EL (cell line): ENCODE measurements at regions not wholly inside any gene's neighbourhood (a gene's known extent, or its start where the extent isn't known, plus 50 kb on each side); places are given as distances from the start of the nearest gene placed in this dataset.

ENCODE experiments used
- DNase-seq: peaks from one replicate; pipeline ENCODE4 v3.0.0-alpha.2; 2016

DNA sequence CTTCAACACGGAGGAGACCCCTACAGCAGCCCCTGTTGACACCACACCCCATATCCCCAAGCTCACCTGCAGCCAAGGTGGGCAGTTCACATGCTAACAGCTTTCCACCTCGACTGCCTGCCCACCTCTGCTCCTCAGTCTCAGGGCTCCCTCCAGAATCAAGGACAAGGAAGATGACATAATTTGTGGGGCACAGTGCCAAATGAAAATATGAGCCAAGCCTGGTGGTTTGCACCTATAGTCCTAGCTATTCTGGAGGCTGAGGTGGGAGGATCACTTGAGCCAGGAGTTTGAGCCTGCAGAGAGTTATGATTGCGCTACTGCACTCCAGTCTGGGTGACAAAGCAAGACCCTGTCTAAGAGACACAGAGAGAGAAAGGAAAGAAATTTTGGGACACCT lies 516.3 kb downstream of the BCOR start:
- no peak for DNase-seq

DNA sequence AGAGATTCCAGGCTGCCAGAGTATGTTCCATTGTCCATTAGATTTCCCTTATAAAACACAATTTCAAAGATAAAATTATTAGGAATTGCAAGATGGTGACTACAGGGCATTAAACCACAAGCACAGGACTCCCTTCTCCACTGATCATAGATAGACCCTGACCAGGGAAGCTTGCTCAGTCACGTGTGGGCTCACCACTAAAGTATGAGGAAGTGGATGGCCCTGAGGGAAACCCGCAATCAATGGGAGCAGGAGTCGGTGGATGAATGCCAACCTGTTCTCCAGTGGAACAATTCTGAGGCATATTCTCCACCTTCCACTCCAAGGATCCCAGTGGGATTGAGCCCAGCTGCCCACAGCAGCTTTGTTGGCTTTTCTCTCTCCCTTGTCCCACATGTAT lies 515.7 kb downstream of the BCOR start:
- peak; percentile 72 for DNase-seq

DNA sequence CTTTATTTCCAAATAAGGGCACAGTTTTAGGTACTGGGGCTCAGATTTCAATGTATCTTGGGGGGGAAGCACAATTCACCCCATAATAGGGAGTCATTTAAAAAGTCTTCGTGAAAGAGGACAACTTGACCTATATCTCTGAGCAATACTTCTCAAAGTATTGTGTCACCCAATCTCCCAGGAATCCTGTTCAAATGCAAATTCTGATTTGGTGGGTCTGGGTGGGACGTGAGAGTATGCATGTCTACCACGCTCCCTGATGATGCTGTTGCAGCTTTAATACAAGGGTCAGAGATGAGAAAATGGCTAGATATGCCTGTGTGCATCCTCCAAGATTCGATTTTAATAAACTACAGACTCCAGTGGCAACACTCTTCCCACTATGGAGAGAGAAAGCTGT lies 514.8 kb downstream of the BCOR start:
- DNase-seq = no peak

DNA sequence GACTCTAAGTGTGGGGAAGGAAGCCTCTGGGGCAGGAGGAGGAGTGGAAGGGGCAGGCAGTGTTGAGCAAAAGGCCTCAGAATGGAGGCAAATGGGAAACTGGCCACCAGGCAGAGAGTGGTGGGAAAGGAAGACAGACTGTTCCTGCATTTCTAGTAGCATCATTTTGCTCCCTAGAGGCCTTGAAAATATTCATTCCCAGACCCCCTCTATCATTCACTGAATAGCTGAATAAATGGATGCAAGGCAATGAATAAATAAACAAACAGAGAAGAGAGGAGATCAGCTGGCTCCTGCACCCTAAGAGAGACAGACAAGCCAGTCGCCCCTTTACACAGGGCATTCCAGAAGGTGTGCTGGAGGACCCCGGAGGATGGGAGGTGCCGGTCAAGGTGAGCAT lies 511.9 kb downstream of the BCOR start:
- DNase-seq = no peak

DNA sequence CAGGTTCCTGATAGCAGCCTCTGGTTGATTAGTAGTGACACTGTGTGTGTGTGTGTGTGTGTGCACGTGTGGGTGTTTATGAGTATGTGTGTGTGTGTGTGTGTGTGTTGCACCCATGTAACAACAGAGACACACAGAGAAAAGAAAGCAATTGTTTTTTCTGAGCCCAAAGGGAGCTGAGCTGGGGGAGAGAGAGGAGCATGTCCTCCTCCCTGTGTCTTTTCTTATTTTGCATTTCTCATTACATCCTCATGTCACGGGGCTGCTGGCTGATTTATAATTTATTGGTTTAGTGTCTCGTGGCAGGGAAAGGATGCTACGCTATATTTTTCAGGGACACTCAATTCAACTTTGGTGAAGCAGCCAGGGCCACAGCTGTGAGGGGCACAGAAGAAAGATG lies 511.4 kb downstream of the BCOR start:
- DNase-seq = no peak

DNA sequence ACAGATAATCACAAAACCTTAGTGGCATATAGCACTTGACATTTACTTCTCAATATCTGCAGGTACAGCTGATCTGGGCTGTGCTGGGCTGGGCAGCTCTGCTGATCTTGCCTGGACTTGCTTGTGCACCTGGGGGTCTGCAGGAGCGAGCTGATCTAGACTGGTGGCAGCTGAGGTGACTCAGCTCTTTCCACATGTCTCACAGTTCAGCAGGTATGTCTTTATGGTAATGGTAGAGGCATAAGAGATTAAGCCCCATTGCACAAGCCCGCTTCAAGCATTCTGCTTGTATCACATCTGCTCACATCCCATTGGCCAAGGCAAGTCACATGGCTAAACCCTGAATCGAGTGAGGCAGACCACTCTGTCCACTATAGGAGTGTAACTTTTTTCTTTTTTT lies 506.7 kb downstream of the BCOR start:
- DNase-seq = no peak

DNA sequence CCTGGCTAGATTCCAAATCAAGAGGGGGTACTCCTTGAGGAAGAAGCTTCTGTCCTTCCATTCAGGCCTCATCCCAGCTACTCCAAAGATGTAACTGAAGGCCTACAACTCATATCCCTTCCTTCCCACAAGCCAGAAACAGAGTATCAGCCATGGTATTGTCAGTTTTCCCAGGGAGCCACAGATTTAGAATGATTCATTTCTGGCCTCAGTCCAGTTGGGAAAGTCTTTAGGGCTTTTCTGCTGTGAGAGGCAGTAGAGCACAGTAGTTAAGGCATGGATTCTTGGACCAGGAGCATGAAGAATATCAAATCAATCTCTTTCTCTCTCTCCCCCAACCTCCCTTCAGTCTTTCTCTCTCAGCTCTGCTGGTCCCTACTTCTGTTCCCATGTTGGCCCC lies 505.0 kb downstream of the BCOR start:
- DNase-seq = peak; percentile 9

DNA sequence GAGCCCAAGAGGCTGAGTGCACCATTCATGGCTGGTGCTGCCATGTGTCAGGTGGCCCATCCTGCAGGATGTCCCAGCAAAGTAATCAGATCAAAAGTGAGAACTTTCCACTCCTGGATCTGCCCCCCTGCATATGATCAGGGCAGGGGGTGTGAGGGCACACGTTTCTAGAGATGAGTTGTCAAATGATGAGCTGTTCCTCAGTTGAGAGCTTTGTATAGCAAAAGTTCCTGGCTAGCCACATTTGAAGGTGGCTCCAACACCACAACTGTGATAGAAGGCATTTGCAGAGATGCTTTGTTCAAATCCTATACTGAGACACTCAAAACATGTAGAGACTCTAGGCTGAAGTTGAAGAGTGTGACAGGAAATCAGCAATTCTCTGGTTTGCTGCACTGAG lies 501.8 kb downstream of the BCOR start:
- DNase-seq = no peak

DNA sequence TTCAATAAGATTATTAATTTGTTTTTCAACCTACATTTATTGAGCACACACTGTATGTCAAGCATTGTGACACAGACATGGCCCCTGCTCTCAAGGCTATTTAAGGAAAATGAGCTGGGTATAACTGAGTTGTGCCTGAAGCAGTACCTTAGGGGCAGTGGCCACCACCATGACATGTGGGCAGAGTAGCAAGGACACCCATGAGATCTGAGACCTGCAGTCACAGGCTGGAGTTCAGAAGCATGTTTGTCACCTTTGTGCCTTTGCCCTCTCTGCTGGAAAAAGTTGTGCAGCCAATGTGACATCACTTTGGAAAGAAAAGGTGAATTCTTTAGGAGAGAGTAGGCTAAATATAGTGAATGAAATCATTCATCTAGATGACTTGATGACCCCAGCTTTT lies 501.3 kb downstream of the BCOR start:
- DNase-seq = no peak

DNA sequence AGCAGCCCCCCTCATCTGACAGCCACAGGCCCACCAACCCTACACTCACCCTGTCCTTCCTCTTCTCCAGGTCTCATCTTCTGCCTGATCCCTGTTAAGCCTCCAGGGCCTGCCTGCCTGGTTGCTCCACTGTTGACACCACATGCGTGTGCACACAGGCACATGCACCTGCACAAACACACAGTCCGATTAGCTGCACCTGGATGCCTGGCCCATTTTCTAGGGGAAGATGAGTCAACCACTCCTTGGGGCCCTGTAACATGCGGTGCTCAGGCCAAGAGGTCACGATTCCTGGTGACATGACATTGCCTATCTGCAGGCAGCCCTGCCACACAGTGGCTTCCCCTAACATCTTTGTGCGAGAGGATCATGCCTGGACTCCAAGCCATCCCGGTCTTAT lies 498.4 kb downstream of the BCOR start:
- DNase-seq = no peak

DNA sequence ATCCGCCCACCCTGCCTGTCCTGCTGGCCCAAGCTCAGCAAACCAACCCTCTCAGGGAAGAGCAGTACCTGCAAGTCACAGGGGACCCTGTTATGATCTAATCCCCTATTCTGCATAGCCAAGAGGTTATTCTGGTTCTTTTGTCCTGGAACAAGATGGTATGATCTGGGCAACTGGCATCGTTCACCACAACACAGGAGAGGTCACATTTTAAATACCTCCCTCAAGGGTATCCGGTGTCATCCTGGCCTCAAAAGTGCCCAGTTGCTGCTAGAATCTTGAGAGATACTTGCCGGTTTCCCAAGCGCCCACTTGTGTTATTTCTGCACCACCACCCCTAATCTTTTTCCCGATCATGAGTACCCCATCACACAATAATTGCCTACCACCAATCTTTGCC lies 497.5 kb downstream of the BCOR start:
- no peak for DNase-seq

DNA sequence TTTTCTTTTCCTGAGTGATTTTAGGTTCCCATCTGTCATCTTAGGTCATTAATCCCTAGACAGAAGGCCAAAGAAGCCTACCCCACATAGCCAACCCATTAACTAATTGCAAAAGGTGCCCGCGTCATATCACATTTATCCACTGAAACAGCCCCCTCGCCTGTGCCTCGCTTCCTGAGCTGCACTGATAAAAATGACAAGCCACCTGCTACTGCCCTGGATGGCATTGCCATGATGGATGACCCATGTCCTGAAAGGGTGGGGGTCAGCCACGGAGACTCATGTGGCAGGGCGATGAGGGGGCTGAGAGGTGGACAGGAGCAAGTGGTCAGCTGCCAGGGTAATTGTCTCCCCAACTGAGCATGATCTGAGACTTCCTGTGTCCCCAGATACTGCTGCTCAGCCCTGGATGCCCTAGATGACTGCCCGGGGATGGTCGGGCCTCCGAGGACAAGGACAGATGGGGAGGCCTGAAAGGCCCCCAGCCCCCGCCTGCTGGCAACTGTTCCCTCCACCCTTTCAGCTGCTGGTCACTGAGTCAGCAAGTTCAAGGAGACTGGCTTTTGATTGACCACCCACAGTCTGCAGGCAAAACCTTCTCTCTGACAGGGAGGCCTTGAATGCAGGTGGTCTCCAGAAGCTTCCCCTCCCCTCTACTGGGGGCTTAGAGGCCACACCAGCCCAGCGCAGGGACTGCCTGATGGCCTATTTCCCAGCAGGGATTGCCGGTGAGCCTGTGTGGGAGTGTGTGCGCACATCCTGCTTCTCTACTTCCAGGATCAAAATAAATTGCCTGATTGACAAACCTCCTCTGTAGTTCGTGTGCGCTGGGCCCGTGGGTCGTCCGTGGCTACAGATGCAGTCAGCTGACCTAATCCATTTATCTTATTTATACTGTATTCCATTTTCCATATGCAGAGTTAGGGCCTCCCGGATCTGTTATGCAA lies 496.3 kb downstream of the BCOR start:
- DNase-seq = no peak

DNA sequence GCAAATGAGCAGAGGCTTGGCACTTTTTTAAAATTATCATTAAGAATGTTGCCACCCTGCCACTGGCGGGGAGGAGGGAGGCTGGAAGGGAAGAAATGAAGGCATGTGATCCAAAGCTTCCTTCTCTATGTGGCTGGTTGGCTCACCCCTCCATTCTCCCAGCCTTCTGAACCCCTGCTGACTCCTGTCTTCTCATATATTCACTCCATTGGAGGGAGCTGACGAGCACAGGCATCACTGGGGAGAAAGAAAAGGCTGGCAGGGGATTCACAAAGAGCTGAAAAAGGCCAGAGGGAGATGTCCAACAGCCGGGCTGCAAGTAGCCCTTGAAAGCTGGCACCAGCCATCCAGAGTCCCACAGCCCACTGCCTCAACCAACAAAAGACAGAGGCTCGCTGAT lies 495.6 kb downstream of the BCOR start:
- DNase-seq = no peak

DNA sequence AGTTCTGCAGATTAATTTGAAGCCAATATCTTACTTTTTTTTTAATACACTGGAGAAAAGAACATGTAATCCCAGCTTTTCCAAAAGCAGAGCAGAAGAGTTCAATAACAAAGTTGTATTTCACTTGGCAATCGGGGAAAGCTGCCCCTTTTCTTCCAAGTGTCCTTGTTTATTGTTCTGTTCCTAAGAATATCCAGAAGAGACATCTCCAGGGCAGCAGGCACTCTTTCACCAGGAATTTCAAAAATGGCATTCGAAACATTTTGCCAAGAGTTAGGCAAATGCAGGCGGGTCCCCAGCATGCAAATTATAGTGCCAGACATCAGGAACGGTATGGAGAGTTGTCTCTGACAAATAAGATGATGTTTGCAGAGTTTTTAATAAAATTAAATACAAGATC lies 494.5 kb downstream of the BCOR start:
- DNase-seq = no peak

DNA sequence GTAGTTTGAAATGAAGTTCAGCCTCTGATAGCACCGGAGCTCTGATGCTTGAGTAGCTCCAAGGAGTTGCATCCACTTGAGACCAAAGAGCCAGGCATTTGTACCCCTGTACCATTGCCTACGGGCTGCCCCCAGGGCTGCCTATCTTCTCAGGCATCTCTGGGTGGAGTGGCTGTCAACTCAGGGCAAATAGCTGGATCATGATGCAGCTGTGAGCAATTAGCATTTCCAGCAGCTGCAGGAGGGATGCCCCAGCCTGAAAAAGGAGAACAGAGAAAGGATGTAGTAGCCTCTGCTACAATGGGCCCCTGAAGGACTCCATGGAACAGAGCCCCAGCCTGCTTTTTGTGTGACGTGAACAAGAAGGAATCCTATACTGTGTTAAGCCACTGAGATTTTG lies 492.6 kb downstream of the BCOR start:
- peak; percentile 0 for DNase-seq

DNA sequence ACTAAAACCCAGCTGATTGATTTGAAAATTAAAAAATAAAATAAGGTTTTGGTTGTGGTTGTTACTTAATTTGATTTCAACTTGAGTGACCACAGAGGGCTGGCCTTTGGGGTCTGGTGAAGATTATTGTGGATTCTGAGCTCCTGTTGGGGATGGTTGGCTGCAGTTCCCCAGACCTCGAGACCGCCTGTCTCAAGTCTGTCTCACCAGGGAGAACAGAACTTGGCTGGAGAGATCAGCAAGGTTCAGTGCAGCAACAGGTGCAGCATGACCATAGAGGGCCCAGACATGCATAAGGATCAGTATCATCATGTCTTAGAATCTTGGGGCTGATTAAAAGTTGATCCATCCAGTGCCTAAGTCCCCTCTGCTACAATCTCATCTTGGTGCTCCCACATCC lies 491.9 kb downstream of the BCOR start:
- DNase-seq = no peak

DNA sequence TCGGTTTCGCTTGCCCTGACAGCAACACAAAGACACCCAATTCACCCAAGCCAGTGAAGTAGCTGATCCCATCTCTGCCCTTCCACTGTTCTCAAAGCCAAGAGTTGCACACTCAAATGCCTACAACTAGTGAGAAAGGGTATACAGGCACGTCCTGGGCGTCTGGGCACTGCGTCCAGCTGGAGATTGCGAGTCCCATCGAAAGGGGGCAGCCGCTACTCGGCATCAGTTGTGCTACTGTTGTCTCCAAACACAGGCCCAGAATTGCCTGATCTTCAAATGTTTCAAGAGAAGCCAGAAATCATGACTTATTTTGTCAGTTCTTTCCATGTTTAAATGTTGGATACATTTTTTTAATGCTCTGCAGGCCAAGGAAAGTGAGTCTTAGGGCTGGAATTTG lies 487.8 kb downstream of the BCOR start:
- no peak for DNase-seq

DNA sequence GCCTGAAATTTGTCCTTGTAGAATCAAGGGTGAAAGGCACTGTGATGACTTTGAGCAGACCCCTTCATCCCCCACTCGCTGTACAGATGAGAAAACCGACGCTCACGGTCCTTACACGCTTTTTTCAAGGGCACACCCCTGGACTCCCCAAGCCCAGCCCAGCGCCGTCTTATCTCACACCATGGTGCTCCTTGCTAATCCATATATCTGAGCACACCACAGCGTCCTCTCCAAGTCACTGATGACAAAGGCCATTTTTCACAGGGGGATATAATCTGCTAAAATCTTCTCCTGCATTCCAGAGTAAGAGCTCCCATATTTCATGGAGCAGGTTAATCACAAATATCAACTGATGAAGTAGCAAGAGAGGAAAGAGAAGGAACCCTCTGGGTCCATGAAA lies 486.3 kb downstream of the BCOR start:
- no peak for DNase-seq

DNA sequence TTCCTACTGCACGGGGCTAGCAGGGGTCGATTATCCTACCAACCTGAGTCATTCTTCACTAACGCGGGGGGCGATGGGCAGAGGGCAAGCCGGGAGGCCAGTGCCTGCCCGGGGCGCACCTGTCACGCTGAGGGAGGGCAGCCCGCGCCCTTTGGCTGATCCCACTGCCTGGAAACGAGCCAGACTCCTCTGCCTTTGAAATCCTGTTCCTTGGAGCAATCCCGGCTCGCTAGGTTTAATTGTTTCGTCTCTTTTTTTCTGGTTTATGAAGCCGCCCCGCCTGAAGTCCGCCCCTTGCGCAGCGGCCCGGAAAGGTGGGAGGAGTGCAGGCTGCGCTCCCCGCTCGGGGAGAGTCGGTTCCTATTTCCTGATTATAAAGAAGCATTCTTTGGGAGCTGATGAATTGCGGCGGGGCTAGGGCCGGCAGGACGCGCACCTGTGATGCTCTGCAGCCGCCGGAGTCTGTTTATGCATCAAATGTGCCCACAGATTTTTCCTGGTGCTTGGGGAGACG lies 484.2 kb downstream of the BCOR start:
- no peak for DNase-seq

DNA sequence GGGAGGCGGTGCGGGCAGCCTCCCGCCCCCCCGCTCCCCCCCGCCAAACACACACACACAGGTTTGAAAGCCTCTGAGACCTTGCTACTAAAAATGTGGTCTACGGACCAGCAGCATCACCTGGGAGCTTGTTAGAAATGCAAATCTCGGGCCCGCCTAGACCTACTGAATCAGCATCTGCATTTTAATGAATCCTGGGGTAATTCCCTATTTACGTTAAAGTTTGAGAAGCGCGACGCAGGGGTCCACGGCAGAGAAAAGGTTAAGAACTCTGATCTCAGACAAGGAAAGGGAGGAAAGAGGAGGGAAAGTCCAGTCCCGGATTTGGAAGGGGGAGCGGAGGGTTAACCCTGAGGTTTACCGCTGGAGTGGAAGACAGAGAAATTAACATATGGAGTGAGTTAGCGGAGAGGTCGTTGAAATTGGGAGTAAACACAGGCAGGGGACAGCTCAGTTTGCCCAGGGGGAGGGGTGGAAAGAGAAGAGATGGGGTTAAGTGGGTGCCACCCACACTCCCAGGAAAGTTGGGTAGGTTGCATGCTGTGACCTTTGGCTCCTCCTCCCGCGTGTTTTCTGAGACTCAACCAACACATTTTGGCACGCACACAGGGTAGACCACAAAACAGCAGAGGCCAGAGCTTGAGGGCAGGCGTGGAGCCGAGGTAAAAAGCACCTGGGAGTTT lies 483.6 kb downstream of the BCOR start:
- no peak for DNase-seq

DNA sequence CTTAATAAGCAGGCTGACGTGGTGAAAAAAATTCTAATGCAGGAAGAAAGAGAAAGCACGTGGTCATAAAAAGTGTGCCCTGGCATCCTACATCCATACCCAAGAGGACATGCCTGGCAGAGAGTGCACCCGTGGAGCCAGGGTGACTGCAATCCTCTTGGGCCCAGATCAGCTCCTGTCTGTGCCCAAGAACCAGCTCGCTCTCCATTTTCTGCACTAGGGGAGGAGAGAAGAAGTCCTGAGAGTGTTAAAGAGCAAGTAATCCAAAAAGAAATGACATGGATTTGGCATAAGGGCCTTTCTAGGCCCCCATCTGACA lies 483.1 kb downstream of the BCOR start:
- no peak for DNase-seq

DNA sequence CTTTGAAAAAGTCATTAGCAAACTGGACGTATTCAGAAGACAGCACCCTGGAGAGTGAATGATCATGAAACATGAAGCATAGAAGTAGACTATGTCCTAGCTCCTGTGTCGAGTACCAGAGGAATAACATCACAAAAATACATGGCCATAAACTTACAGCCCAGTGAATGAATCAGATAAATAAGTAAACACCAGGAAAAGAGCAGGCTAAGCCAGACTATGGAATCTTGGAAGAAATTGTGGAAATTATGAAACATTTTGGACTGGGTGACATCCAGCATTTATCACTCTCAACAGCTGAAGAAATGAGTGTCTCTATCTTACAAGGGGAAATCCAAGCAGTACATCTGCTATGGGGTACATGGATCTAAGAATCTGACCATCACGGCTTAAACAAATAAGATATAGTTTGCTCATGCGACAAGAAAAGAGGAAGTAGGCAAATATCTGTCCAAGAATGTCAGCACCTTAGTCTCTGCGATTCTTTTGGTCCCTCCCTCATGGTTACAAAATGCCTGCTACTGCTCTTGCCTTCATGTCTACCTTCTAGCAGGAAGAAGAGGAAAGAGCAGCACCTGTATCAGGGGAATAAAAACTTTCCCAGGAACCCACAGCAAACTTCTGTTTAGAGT lies 481.5 kb downstream of the BCOR start:
- no peak for DNase-seq

DNA sequence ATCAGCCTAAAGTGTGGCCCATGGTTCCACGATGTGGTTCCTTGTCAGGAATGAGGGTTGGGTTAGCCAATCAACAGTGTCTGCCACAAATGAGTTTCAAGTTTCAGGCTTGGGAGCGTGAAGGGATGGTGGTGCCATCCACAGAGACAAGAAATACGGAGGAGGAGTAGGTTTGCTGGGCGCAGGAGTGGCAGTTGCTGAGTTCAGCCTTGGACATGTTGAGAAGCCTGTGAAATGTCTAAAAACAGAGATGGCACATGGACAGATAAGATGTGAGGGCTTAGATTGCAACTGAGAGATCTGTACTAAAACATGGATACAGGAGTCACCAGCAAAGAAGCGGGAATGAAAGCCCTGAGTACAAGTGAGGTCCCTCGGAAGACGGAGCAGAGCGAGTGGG lies 481.0 kb downstream of the BCOR start:
- DNase-seq = no peak

DNA sequence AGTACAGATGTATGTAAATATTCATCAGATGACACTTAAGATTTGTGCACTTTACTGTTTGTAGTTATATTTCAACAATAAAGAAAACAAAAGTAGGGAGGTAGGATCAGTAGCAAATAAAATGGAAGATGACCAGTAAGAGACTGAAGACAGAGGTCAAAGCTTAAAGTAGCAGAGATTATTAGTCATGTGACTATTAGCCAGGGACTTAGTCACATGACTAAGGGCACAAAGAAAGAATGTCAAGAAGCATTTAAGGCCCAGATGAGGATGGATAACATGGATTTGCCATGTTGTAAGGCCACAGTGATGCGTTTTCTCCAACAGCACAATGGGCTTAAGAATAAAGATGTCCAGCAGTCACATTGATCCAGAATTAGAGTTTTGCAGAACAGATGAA lies 479.6 kb downstream of the BCOR start:
- DNase-seq = no peak
